Renal pelvis (tissue), 1 donor: ENCODE measurements at regions not wholly inside any gene's neighbourhood (a gene's known extent, or its start where the extent isn't known, plus 50 kb on each side); places are given as distances from the start of the nearest gene placed in this dataset.

ENCODE experiments used
- DNase-seq: peaks from one replicate; pipeline ENCODE4 v3.0.0-alpha.2; 2013

DNA sequence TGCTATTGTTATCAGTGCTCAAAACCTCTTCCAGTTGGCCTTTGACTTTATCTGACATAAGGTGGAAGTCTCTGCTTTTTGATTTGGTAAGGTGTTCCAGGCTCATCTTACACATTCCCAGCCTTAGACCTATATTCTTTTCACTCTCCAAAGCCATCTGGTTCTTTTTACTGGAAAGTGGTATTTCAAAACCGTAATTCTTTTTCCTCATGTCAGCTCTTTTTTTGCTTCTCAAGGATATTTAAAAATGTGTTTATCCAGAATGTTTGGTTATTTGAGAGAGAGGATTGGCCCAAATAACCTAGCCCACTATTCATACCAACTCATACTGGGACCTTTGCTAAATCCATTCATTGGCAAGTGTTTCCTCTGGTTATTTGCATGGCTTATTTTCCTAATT, 411.2 kb upstream of the PIK3C3 start:
- no peak for DNase-seq

DNA sequence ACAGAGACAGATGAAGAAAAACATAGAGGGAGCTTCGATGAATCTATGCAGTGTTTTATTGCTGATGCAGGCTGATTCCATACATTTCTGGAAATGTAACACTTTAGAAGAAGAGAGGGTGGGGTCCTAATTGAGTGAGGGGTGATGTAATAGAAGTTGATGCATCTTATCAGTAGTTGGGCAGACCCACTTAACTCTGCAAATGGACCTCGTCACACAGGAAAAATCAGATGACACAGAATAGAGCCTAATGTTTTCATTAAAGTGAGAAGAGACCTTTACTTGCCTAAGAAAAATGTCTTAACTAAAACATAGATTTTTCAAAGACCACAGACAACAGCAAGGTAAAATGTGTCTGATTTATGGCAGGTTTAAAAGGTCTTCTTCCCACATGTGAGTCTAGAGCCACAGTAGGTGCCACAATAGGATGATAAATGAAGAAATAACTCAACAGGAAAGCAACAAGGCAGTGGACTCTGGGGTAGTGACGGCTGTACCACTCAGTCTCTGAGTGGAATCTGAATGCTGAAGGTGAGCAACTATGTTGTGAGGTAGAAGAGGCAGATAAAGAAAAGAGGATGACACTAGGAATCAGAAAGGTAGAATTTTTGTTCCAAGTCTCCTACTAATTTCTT, 414.7 kb upstream of the PIK3C3 start:
- no peak for DNase-seq

DNA sequence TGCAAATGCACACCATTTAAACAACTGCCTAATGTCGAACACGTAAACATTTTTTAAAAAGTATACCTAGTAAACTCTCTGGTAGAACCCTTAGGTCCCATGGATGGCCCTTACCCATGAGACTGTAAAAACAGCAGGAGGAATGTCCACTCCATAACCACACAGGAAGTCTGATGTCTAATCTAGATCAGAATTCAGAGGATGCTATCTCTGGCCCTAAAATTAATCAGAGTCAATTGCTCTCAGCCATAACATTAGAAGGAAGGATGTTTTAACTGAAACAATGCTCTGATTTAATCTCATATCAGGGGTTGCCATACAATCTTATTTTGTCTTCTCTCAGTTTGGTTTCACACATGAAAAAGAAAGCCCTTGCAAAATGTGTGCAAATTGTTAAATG, 416.3 kb upstream of the PIK3C3 start:
- DNase-seq = no peak

DNA sequence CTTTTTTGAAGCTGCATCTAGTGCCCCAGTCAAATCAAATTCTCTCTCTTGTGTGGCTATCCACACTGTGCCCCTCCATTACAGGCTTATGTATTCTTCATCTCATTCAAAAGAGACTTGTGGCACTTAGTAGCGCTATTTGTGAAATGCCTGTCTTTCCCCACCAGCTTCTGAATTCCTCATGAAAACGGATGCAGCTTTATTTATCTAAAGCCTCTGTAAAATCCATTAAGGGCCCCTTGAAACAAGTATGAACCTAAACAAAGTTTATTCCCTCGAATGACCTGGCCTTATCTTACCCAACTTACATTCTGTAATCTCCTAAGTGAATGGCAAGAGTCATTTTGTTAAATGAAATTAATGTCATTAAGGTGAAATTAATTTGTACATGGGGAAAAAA, 417.4 kb upstream of the PIK3C3 start:
- DNase-seq = no peak

DNA sequence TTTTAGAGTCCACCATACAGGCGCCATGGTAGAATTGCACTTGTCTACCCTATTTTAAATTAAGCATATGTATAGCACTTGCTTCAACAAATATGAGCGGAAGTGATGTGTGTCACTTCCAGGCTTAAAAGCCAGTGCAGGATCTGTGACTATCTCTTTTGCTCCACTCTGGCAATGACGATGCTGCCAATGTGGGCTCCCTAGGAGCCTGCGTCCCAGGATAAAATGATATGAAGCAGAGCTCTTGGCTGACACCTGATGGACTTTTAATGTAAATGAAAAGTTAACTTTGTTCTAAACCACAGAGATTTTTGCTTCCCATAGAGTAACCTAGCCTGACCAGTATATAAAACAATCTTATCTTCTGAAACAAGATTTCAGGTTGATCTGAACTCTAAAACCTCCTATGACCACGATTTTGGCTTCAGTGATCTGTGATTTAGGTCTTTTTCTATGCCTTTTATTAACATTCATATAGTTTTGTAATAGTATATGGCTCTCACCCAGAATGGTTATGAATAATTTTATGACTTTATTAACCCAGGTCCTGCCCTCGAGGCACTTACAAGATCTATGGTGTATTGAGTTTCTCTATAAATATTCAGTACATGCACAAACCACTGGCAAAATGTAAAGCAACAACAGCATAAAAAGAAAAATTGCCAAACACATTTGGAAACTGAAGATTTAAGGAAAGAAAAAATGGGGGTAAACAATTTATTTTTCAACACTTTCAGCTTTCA, 422.5 kb upstream of the PIK3C3 start:
- DNase-seq = no peak

DNA sequence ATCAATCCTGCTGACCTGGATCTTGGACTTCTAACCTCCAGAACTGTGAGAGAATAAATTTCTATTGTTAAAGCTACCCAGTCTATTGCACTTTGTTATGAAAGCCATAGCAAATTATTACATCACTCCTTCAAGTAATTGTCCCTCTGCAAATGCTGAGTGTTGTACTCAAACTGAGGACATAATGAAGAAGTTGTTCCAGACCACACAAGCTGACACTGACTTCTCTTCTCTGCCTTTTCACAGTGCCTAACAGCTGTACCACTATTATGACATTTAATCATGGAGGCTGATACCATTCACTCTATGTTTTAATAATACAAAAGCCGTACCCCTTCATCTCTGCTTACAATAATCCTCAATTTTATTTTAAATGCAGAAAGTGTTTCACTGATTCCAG, 424.1 kb upstream of the PIK3C3 start:
- DNase-seq = no peak

DNA sequence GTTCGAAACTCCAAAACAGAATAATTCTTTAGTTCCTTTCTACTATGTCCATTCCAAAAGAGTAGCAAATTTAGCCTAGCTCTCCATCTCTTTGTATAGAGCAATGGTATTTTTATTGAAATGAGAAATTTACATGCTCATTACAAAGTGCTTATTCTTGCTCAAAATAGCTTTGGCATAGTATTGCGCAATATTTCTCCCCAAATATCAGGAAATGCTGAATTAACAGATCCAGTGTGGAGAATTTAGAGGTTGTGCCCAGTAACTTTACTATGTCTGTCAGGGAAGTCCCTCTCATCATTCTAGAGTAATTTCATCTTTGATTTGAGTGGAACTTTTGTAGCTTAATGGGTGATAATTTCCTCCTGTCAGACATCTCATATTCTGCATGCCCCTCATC, 425.9 kb upstream of the PIK3C3 start:
- no peak for DNase-seq

DNA sequence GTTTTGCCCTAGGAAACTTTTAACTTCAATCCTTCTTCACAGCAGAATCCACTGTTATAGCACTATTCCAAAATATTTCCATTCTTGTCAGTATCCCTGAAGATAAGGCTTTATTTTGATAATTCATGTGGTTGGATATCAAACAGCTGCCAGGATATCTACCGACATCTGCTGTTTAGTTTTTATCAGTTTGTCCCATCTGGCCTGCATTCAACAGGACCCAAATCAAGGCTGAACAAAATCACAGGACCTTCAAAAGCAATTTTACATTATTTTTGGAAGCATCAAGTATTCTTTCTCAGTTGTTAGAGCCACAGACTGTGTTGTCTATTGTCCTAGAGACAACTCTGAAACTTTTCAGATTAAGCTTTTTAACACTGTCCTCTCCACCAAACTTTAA, 429.0 kb upstream of the PIK3C3 start:
- no peak for DNase-seq

DNA sequence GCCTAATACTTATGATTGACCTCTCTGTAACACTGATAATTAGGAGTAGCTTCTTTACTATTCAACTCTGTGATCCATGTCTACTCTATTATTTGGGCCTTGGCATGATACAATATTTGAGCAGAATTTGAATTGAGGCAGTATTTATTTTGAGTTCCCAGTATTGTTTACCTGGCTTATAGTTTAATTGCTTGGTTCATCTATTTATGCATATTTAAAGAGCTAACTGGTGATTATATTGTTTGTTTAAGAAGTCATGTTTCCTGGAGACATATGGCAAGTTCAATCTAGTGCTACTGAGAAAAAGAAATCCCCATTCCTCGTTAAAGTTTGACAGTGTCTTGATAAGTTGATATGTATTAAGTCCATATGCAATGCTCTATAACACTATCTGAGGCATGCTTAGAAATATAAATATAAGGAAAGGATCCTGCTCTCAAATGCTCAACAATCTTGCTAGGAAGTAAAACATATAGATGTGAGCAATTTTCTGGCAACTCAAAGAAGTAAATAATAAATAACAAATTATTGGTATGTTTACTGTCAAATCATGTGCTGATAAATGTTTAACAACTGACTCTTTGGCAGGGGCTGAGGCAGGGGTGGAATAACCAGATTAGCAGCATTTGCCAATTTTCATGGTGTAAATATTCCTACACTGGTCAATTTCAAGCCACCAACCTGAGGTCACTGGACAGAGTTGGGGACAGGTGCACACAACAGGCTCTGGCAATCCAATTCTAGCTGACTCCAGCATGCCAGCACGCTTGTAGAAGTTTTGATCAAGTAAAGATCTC, 430.2 kb upstream of the PIK3C3 start:
- DNase-seq = no peak

DNA sequence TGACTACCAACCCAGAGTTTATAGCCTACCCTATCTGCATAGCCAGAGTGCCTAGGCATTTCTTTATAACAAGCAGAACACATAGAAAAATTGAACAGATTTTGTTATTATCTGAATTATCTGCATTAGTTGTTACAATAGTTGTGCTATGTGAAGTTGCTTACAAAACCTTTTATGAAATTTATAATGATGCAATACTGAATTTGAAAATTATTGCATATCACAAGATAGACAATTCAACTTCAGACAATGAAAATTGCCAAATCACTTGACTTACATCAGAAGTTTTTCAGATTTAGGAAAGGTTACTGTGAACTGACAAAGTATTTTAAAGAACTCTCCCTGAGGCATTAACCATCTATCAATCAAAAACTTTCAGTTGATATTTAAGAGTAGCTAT, 437.9 kb upstream of the PIK3C3 start:
- DNase-seq = no peak

DNA sequence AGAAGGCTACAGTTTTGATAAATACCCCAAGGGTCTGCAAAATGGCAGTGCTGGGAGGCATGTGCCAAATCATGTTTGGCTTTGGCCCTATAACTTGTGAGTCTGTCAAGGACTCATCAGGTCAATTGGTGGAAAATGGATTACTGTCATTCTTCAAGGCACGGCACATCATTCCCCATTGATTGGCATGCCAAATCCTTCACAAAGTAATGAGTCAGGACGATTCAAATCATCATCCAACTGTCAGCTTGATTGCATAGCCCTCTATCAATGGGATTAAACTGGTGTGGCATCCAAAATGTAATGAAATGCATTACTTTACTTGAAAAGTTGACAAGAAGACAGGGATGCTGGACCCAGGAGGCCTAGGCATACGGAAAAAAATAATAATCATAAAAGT, 441.6 kb upstream of the PIK3C3 start:
- no peak for DNase-seq

DNA sequence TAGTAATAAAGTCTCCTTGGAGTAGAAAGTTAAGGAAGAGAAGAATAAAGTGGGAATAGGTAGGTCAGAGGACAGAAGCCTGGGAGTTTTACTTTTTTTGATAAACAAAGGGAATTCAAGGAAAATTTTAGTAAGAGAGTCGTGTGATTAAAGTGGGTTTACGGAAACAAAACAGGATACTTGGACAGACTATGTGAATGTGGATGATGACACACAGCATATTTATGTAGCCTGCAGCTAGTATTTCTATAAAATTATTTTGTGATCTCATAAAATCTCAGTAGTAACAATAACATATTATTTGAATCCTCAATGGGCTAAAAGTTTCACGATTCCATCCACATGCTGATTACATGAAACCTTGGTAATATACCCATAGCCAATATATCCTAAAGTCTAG, 450.7 kb upstream of the PIK3C3 start:
- DNase-seq = no peak

DNA sequence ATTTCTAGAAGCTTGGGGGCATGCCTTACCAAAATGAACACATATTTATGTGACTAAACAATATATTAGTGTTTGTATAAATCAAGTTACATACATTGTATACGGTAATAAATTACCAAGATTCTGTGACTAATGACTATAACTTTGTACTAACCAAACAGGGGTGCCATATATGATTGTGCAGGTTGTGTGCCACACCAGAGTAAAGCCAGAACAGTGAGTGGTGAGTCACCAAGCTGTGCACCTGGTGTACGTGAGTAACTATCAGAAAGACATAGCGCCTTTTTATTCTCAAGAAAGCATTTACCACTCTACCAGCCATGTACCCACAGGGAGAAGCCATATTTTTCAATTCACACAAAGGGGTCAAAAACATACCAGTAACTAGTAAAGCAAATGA, 453.2 kb upstream of the PIK3C3 start:
- no peak for DNase-seq

DNA sequence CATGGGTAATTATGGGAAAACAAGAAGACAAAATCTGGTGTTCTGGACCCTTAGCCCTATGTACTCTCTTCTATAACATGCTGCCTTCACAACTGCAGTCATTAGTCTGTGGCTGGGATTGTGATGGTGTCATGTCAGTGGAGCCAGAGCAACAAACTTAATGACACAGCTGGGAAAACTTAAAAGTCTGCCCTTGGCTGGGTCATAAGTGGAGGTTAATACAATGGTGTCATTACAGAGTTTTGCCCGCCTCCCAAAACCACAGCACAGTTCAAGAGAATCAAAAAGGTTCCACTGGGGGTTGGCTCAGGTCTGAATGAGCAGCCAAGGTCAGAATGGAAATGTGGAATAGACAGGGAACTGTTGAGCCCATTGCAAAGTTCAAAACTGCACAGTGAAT, 455.7 kb upstream of the PIK3C3 start:
- DNase-seq = no peak

DNA sequence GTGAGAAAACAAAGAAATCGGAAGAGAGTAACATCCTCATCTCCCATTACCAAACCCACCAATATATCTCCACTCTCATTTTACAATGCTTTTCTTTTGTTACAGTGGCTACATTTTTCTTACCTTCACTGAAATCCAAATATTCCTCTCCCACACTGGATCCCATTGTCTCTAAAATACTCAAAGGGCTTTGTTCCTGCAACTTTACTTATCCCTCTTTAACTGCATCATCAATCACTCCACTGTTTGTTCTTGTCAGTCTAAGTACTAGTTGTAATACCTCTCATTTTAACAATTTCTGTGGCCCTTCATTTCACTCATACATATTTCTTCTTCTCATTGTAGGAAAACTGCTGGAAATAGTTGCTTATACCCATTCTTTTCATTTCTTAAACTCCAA, 464.2 kb upstream of the PIK3C3 start:
- no peak for DNase-seq

DNA sequence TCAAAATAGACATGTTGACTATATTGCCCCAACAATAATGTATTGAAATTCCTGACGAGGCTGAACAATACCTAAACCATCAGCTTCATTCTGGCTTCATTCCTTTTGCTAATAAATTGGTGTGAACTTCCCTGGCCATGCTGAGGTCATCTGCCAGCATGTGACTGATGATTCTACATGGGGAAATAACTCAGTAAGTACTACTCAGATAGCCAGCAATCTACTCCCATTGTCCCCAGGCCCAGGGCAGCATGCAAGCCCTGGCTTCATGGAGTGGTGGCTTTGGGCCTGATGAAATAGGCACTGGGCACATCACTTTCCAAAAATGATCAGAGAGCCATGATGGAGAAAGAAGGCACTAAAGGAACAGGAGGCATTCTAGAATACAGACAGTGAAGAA, 468.5 kb upstream of the PIK3C3 start:
- DNase-seq = no peak

DNA sequence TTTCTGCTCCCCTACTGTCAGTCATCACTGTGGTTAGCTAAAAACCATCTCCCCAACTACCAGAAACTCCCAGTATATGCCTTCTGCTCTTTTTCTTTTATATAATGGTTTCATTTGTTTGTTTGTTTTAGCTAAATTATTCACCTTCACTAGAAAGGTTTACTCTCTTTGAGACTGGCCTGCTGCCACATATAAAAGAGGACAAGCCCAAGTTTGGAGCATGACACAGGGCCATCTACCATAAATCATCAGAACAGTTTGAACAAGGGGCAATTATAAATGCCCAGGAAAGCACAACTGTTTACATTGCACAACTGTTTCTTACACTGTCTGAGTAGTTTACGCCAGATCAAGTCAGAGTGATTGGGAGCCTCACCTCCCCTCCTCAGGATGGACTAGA, 471.0 kb upstream of the PIK3C3 start:
- no peak for DNase-seq

DNA sequence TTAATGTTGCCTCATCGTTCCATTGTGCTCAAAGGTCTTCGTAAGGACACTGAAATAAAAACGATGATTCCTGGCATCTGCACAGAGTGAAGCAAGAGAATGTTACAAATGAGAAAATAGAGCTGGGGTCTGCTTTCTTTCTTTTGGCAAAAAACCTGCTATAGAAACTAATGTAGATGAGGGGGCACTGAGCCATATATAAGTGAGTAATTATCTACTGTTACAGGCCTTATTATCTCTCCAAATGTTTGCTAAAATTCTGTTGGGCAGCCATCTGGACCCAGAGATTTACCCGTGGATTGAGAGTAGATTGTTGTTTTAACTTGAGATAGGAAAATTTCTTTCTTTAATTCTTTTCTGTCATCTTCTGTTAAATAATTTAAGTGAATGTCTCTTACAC, 472.5 kb upstream of the PIK3C3 start:
- no peak for DNase-seq

DNA sequence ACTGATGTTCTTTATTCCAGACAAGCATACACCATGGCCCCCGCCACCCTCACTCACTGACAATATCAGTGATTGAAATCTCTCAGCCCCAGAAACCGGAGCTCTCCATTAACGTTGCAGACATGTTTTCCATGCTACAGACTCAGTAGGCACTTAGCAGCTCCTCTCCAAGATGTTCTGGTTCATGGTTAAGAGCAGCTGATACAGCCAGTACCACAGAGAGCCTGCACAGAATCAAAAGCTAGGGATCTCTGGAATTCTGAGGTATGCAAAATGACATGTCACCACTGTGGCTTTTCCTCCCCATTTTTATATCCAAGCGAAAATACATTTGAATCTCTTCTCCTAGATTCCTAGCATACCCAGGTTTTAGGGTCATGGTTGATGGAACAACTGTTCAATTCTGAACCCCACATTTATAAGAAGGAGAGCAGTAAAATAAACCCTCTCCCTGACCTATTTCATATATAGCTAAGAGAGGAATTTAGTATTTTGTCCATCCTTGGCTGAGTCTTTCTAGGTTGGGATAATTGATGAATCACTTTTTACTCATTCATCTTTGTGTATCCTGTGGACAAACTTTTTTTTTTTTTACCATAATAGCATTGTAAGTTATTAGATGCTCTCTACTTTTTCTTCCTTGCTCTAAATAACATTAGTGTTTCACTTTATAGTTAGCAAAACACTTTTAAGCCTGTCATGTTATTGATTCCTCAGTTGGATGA, 488.4 kb upstream of the PIK3C3 start:
- DNase-seq = no peak

DNA sequence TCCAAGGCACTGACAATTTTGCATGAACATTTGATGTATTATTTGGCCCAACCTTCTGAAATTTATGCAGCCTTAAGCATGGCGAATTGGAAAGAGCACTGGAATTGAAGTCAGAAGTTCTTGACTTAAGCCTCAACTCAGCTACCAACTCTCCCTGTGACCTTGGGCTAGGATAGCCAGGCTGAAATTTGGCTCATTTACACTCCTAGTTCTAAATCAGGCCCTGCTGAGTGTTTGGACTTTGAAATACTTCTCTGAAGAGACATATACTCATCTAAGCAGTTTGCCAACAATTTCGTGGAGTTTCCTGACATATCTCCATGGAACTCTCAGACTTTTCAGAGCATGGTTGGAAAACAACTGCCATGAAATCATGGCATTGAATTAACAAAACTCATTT, 489.6 kb upstream of the PIK3C3 start:
- no peak for DNase-seq

DNA sequence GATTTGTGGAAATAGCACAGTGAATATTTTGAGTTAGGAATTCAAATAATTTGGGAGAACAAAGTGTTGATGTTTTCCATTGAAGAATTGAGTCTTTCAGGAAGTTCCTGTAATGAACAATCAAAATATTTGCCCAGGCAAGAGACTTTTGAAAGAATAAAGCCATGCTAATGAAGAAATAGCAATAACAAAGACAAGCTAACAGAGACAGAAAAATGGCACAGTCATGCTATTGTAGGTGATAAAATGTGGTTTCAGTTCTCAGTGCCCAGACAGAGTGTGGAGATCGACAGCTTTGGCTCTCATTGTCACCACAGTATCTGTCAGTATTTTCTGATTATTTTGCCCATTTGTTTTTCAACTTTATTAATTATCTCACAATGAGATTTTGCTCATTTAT, 490.8 kb upstream of the PIK3C3 start:
- DNase-seq = no peak

DNA sequence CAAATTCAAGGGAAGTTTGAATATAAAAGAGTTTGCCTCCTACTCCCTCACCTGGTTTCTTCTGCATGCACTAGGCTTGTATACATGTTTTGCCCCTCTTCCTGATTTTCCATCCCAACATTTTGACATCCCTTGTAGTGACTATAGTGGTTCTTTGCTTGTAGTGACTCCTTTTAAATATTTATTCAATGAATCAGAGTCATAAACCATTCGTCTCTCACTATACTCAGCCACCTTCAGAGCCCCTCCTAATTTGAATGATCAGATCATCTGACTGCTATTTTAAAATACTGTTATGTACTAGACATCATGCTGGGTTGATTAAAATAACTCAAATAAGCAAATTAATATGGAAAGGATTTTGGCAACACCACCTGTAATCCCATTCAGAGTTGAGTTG, 492.1 kb upstream of the PIK3C3 start:
- no peak for DNase-seq

DNA sequence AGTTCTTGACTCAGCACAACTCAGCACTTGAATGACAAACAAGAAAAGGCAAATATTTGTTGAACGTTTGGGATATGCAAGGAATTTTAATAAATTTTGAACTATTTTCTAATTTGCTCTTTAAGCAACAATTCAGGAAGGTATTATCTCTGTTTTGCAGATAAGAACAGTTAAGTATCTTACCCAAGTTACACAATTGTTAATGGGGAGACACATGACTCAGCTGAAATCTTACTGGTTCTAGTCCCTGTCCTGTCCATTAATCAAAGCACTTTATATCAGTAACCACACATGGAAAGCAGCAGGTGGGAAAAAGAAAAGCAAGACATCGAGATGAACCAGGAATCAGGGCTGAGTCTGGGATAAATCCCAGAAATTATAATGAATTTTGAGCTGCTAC, 493.9 kb upstream of the PIK3C3 start:
- DNase-seq = no peak
